ELR (cell line): ENCODE measurements at regions not wholly inside any gene's neighbourhood (a gene's known extent, or its start where the extent isn't known, plus 50 kb on each side); places are given as distances from the start of the nearest gene placed in this dataset.
"Not testable (repeated sequence)": the region's sequence is repeated elsewhere in the genome, so short reads cannot be mapped to it uniquely, and the experiment has no call there.

Source experiments
- DNase-seq: peaks from one replicate; pipeline ENCODE4 v3.0.0-alpha.2; 2015; ENCODE audit warnings: low read depth

GRCh38 chrX:54615109-54615508 is 85.1 kb downstream of the GNL3L start:
- no peak for DNase-seq

DNA sequence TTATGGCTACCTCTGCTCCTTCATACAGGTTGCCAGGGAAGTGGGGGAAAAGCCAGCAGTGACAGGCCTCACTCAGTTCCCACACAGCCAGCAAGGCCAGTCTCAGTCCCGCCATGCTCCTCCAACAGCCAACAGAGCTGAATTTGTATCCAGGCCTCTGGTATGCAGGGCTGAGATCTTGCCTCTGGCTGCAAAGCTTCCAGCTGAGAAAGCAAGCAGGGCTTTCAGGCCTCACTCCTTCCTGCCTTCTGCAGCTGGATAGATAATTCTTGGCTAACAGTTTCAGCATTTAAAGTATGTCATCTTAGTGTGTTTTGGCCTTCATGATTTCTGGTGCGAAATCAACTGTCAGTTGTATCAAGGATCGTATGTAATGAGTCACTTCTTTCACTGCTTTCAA is 103.6 kb downstream of the GNL3L start:
- no peak for DNase-seq

DNA sequence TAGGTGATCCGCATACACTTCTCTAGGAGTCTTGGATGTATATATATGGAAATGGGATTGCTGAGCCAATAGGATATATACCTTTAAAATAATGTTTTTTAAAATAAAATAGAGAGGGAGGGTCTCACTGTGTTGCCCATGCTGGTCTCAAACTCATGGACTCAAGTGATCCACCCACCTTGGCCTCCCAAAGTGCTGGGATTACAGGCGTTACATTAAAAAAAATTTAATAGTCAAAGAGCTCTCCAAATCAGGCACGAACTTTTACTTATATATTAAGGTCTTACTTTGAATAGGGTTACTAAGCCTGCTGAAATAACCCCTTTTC is 109.0 kb downstream of the GNL3L start:
- DNase-seq: no peak

DNA sequence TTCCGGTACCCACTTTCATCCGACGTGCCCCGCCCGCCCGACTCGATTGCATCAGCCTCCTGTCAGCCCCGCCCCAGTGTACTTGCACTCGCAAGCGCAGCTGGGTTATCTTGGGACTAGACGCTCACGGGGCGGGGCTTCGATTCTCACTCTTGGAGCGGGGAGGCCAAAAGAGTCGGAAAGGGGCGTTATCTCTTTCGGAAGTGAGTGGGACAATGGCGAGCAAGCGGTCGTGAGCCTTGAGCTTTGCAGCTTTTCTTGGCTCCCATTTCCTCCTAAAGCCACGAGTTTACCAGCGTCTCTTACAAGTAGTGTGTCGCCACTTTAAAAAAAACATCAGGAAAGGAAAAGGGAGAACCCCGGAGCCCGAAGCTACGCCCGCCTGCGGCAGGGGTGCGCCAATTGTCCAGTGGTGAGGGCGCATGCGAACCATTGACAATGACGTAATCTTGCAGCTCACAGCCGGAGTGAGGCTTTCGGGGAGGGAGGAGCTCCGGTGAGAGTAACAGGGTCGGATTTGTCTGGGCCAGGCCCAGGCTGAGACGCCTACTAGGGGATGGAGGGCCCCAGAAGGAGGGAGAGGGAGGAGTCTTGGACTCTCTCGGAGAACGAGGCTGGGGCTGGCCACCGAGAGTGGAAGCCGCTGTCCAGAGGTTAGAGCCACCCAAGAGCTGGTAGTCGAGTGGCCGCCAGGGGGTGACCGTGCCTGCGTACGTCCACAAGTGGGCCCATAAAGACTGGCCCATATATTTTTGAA is 109.5 kb downstream of the GNL3L start:
- peak; percentile 95 for DNase-seq

GRCh38 chrX:54640103-54640690 is 110.2 kb downstream of the GNL3L start:
- DNase-seq: no peak

GRCh38 chrX:54640736-54641135 is 110.7 kb downstream of the GNL3L start:
- no peak for DNase-seq

DNA sequence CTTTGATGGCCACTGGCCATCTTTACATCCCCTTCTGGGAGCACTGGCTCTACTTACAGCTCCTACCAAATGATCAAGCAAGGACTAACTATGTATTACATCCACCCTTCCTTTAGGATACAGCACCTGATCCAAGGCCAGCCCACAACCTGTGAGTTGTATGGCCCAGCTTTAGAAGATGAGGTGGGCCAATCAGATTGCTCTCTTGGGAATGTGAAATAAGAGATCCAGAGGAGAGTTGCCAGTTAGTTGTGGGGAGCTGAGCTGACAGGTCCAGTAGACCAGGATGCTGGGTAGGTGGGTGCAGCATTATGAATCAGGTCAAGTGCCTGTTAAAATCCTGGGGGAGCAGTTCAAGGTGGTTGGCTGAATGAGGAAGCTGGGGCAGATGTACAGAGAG is 111.5 kb downstream of the GNL3L start:
- DNase-seq: no peak

DNA sequence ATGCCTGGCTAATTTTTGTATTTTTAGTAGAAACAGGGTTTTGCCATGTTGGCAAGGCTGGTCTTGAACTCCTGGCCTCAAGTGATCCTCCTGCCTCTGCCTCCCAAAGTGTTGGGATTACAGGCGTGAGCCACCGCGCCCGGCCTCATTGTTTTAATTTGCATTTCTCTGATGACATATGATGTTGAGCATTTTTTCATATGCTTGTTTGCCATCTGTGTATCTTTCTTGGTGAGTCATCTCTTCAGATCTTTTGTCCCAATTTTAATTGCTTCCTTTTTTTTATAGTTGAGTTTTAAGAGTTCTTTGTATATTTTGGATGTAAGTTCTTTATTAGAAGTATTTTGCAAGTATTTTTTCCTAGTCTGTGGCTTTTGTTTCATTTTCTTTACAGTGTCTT is 117.6 kb downstream of the GNL3L start:
- DNase-seq: not testable (repeated sequence)

GRCh38 chrX:54659547-54659946 is 129.5 kb downstream of the GNL3L start:
- no peak for DNase-seq

GRCh38 chrX:54675762-54676161 is 122.3 kb downstream of the ITIH6 start:
- DNase-seq: no peak

- peak; percentile 51 for DNase-seq
Measured at GRCh38 chrX:54695231-54695630, 102.8 kb downstream of the ITIH6 start.

- peak; percentile 16 for DNase-seq
Measured at GRCh38 chrX:54695816-54696487, 102.1 kb downstream of the ITIH6 start.
